K562 (cell line): ENCODE measurements at regions not wholly inside any gene's neighbourhood (a gene's known extent, or its start where the extent isn't known, plus 50 kb on each side); places are given as distances from the start of the nearest gene placed in this dataset.

Source experiments
- CBFB ChIP-seq: sonication (generic); formaldehyde crosslinking; IDR thresholded peaks from 2 replicates; pipeline ENCODE4 v1.4.0; 2020; ENCODE audit warnings: mild to moderate bottlenecking, missing genetic modification reagents
- CHCHD3 ChIP-seq: fragments of 250-450 bp; sonication (Bioruptor Pico); IDR thresholded peaks from 2 replicates; pipeline ENCODE4 v2.1.2; 2022; ENCODE audit warnings: mild to moderate bottlenecking
- FOXJ3 ChIP-seq: sonication (generic); formaldehyde crosslinking; IDR thresholded peaks from 2 replicates; pipeline ENCODE4 v1.4.0; 2020; ENCODE audit warnings: mild to moderate bottlenecking, missing genetic modification reagents
- ILF3 ChIP-seq: fragments of 450-650 bp; IDR thresholded peaks from 2 replicates; pipeline ENCODE4 v1.6.1; 2018; ENCODE audit warnings: antibody characterized with exemption, mild to moderate bottlenecking, moderate library complexity, borderline replicate concordance
- KLF16 ChIP-seq: IDR thresholded peaks from 2 replicates; pipeline ENCODE4 v1.6.1; 2016; ENCODE audit warnings: antibody characterized with exemption
- NFYB ChIP-seq: IDR thresholded peaks from 2 replicates; pipeline ENCODE4 v1.6.1; 2011; ENCODE audit warnings: mild to moderate bottlenecking, moderate library complexity; ENCODE audit not compliant: insufficient read length; ENCODE audit errors: extremely low read depth
- PCBP1 ChIP-seq: fragments of 200-400 bp; formaldehyde crosslinking; IDR thresholded peaks from 2 replicates; pipeline ENCODE4 v1.6.1; 2018; ENCODE audit warnings: mild to moderate bottlenecking, low read depth, low read length; ENCODE audit not compliant: poor library complexity, severe bottlenecking
- RBM15 ChIP-seq: fragments of 200-400 bp; formaldehyde crosslinking; IDR thresholded peaks from 2 replicates; pipeline ENCODE4 v1.6.1; 2018; ENCODE audit warnings: mild to moderate bottlenecking, low read length, moderate library complexity; ENCODE audit not compliant: insufficient read depth
- TBL1XR1 ChIP-seq, 2 experiments: IDR thresholded peaks; 2 replicates each; pipeline ENCODE4 v1.6.1; 2012; ENCODE audit warnings: improper control_type of control experiment in 2 of 2, low read length in 2 of 2, mild to moderate bottlenecking in 1 of 2
- TCF3 ChIP-seq: sonication (generic); formaldehyde crosslinking; IDR thresholded peaks from 2 replicates; pipeline ENCODE4 v1.4.0; 2020; ENCODE audit warnings: mild to moderate bottlenecking, missing genetic modification reagents
- XRCC5 ChIP-seq: fragments of 200-400 bp; formaldehyde crosslinking; IDR thresholded peaks from 2 replicates; pipeline ENCODE4 v1.6.1; 2017; ENCODE audit warnings: low read depth, mild to moderate bottlenecking, low read length
- ZKSCAN1 ChIP-seq: fragments of 150-350 bp; IDR thresholded peaks from 2 replicates; pipeline ENCODE4 v1.6.1; 2016; ENCODE audit warnings: low read depth, low read length
- ZNF444 ChIP-seq: fragments of 250-450 bp; sonication (Bioruptor Pico); IDR thresholded peaks from 2 replicates; pipeline ENCODE4 v1.4.0; 2020; ENCODE audit warnings: mild to moderate bottlenecking, moderate library complexity
- TF ChIP-seq, protein P1 (sequence below): fragments of 450-650 bp; IDR thresholded peaks from 2 replicates; pipeline ENCODE4 v1.6.1; 2016; ENCODE audit warnings: borderline replicate concordance
- TF ChIP-seq, protein P2 (sequence below): fragments of 450-650 bp; IDR thresholded peaks from 2 replicates; pipeline ENCODE4 v1.6.1; 2016; ENCODE audit warnings: mild to moderate bottlenecking, moderate library complexity

DNA sequence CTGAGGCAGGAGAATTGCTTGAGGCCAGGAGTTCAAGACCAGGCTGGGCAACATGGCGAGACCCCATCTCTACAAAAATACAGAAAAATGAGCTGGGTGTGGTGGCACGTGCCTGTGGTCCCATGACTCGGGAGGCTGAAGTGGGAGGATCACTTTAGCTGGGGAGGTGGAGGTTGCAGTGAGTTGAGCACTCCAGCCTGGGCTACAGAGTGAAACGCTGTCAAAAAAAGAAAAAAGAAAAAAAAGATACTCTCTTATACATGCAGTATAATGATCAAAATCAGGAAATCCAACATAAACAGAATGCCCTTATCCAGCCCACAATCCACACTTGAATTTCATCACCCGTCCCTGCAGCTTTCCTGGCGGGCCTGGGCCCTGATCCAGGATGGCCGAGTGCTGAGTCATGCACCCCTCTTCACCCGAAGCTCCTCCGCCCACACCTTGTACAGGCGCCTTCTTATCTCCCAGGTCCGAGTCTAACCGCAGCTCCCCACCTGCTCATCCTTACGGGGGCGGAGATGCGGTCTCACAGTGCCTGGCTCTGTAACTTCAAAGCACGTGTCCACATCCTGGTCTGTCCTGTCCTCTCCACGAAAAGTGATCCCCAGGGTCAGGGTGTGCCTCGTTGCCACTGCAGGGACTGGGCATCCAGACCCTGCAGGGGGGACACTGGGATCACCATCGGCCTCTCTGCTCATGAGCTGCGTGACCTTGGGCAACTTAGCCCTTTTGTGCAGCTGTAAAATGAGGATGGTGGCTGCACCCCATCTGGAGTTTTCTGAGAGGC, 120.2 kb upstream of the SLC45A1 start (continued):
- TF ChIP-seq PCBP1 = no peak
- TF ChIP-seq CBFB (CRISPR knock-in tag) = peak; percentile 100
- no peak for TF ChIP-seq ILF3
- TF ChIP-seq, protein P1, sequence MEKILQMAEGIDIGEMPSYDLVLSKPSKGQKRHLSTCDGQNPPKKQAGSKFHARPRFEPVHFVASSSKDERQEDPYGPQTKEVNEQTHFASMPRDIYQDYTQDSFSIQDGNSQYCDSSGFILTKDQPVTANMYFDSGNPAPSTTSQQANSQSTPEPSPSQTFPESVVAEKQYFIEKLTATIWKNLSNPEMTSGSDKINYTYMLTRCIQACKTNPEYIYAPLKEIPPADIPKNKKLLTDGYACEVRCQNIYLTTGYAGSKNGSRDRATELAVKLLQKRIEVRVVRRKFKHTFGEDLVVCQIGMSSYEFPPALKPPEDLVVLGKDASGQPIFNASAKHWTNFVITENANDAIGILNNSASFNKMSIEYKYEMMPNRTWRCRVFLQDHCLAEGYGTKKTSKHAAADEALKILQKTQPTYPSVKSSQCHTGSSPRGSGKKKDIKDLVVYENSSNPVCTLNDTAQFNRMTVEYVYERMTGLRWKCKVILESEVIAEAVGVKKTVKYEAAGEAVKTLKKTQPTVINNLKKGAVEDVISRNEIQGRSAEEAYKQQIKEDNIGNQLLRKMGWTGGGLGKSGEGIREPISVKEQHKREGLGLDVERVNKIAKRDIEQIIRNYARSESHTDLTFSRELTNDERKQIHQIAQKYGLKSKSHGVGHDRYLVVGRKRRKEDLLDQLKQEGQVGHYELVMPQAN = peak; percentile 45; the same call in 1 of the 2 replicates
- TF ChIP-seq CHCHD3 (CRISPR knock-in tag) = no peak
- no peak for TF ChIP-seq NFYB
- no peak for TF ChIP-seq ZNF444 (CRISPR knock-in tag)
- TF ChIP-seq XRCC5 = peak; percentile 95
- TF ChIP-seq RBM15 = no peak
- TF ChIP-seq TBL1XR1 (IDR thresholded peaks at IDR 0.05; ENCODE audit: low read length in 2 of 2) = peak; percentile 57 to 91; a peak in 3 of 4 replicates
- TF ChIP-seq KLF16 = peak; percentile 99
- peak; percentile 65; the same call in 1 of the 2 replicates for TF ChIP-seq ZKSCAN1
- TF ChIP-seq, protein P2, sequence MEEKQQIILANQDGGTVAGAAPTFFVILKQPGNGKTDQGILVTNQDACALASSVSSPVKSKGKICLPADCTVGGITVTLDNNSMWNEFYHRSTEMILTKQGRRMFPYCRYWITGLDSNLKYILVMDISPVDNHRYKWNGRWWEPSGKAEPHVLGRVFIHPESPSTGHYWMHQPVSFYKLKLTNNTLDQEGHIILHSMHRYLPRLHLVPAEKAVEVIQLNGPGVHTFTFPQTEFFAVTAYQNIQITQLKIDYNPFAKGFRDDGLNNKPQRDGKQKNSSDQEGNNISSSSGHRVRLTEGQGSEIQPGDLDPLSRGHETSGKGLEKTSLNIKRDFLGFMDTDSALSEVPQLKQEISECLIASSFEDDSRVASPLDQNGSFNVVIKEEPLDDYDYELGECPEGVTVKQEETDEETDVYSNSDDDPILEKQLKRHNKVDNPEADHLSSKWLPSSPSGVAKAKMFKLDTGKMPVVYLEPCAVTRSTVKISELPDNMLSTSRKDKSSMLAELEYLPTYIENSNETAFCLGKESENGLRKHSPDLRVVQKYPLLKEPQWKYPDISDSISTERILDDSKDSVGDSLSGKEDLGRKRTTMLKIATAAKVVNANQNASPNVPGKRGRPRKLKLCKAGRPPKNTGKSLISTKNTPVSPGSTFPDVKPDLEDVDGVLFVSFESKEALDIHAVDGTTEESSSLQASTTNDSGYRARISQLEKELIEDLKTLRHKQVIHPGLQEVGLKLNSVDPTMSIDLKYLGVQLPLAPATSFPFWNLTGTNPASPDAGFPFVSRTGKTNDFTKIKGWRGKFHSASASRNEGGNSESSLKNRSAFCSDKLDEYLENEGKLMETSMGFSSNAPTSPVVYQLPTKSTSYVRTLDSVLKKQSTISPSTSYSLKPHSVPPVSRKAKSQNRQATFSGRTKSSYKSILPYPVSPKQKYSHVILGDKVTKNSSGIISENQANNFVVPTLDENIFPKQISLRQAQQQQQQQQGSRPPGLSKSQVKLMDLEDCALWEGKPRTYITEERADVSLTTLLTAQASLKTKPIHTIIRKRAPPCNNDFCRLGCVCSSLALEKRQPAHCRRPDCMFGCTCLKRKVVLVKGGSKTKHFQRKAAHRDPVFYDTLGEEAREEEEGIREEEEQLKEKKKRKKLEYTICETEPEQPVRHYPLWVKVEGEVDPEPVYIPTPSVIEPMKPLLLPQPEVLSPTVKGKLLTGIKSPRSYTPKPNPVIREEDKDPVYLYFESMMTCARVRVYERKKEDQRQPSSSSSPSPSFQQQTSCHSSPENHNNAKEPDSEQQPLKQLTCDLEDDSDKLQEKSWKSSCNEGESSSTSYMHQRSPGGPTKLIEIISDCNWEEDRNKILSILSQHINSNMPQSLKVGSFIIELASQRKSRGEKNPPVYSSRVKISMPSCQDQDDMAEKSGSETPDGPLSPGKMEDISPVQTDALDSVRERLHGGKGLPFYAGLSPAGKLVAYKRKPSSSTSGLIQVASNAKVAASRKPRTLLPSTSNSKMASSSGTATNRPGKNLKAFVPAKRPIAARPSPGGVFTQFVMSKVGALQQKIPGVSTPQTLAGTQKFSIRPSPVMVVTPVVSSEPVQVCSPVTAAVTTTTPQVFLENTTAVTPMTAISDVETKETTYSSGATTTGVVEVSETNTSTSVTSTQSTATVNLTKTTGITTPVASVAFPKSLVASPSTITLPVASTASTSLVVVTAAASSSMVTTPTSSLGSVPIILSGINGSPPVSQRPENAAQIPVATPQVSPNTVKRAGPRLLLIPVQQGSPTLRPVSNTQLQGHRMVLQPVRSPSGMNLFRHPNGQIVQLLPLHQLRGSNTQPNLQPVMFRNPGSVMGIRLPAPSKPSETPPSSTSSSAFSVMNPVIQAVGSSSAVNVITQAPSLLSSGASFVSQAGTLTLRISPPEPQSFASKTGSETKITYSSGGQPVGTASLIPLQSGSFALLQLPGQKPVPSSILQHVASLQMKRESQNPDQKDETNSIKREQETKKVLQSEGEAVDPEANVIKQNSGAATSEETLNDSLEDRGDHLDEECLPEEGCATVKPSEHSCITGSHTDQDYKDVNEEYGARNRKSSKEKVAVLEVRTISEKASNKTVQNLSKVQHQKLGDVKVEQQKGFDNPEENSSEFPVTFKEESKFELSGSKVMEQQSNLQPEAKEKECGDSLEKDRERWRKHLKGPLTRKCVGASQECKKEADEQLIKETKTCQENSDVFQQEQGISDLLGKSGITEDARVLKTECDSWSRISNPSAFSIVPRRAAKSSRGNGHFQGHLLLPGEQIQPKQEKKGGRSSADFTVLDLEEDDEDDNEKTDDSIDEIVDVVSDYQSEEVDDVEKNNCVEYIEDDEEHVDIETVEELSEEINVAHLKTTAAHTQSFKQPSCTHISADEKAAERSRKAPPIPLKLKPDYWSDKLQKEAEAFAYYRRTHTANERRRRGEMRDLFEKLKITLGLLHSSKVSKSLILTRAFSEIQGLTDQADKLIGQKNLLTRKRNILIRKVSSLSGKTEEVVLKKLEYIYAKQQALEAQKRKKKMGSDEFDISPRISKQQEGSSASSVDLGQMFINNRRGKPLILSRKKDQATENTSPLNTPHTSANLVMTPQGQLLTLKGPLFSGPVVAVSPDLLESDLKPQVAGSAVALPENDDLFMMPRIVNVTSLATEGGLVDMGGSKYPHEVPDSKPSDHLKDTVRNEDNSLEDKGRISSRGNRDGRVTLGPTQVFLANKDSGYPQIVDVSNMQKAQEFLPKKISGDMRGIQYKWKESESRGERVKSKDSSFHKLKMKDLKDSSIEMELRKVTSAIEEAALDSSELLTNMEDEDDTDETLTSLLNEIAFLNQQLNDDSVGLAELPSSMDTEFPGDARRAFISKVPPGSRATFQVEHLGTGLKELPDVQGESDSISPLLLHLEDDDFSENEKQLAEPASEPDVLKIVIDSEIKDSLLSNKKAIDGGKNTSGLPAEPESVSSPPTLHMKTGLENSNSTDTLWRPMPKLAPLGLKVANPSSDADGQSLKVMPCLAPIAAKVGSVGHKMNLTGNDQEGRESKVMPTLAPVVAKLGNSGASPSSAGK = peak; percentile 92
- TF ChIP-seq TCF3 (CRISPR knock-in tag) = peak; percentile 98
- no peak for TF ChIP-seq FOXJ3 (CRISPR knock-in tag)
